PC-9 (cell line): ENCODE measurements at regions not wholly inside any gene's neighbourhood (a gene's known extent, or its start where the extent isn't known, plus 50 kb on each side); places are given as distances from the start of the nearest gene placed in this dataset.

Experiments used
- CTCF ChIP-seq: fragments of 200-600 bp; sonication (generic); conservative IDR thresholded peaks from 2 replicates; pipeline ENCODE4 v1.6.1; 2017; ENCODE audit warnings: mixed run types, antibody characterized with exemption, mild to moderate bottlenecking, moderate library complexity
- EZH2 ChIP-seq: fragments of 200-600 bp; sonication (generic); IDR thresholded peaks from 2 replicates; pipeline ENCODE4 v1.8.0; 2017; ENCODE audit warnings: antibody characterized with exemption, low read depth

- no peak for TF ChIP-seq CTCF
- TF ChIP-seq EZH2 = no peak
These were observed 235.2 kb upstream of the CRY1 start for GRCh38 chr12:107328442-107329133.
